ENCODE measurements at regions not wholly inside any gene's neighbourhood (a gene's known extent, or its start where the extent isn't known, plus 50 kb on each side); places are given as distances from the start of the nearest gene placed in this dataset.
A peak's percentile ranks its signal among the peaks of the same experiment; 100 is the strongest.

DNA sequence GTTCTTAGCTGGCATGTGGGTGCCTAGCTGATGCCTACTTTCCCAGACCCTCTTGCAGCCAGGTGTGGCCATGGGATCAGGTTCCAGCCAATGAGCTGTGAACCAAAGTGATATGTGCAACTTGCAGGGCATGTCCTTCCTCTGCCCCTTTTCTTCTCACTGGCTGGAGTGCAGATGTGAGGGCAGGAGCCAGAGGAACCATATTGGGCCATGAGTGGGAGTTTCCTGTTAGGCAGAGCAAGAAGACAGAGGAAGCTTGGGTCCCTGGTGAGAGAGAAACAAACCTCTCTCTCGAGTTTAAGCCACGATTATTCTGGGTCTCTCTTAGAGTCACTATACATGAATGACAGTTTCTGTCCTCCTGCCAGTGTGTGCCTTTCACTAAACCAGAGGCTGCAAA lies 120.4 kb upstream of the STX18 start:
- no peak for DNase-seq (ENCODE audit: low read depth)
- TF ChIP-seq, protein P1, sequence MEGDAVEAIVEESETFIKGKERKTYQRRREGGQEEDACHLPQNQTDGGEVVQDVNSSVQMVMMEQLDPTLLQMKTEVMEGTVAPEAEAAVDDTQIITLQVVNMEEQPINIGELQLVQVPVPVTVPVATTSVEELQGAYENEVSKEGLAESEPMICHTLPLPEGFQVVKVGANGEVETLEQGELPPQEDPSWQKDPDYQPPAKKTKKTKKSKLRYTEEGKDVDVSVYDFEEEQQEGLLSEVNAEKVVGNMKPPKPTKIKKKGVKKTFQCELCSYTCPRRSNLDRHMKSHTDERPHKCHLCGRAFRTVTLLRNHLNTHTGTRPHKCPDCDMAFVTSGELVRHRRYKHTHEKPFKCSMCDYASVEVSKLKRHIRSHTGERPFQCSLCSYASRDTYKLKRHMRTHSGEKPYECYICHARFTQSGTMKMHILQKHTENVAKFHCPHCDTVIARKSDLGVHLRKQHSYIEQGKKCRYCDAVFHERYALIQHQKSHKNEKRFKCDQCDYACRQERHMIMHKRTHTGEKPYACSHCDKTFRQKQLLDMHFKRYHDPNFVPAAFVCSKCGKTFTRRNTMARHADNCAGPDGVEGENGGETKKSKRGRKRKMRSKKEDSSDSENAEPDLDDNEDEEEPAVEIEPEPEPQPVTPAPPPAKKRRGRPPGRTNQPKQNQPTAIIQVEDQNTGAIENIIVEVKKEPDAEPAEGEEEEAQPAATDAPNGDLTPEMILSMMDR (IDR thresholded peaks at IDR 0.05; ENCODE audit: insufficient read depth, low read depth, low read length, missing control alignments): no peak
- H3K4me3 ChIP-seq (ENCODE audit: low read length): no peak overlapping the region

DNA sequence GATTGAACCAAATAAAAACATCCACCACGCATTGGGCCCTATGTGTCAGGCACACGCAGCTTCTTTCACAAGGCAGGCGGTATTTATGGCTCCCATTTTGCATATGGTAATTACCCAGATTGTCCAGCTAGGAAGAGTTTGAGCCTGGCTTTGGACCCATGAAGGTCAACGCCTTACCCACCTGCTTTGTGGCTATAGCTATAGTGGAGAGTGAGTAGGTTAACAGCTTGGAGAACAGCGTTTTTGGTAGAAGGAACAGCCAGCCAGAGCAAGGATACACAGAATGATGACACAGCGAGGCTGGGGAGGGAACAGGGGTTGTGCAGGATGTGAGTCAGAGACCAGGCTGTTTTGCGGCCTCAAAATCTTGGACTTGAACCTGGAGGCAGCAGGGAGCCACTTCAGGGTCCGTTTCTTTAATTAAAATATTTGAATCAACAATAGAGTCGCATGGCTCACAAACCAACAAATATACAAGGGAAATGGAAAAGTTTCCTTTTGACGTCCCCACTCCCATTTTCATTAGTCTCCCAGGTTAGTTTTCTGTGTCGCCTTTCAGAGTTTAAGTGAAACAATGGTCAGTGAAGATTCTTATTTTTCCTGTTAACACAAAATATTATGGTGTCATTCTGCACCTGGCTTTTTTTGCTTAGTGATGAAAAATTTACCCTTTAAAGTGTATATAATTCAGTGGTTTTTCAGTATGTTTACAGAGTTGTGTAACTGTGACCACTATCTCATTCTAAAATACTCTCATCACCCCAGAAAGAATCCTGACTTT lies 118.2 kb upstream of the STX18 start:
- H3K4me3 ChIP-seq (ENCODE audit: low read length): no peak overlapping the region
- TF ChIP-seq, protein P1 (IDR thresholded peaks at IDR 0.05; ENCODE audit: insufficient read depth, low read depth, low read length, missing control alignments): no peak
- peak; percentile 84 for DNase-seq (ENCODE audit: low read depth)

DNA sequence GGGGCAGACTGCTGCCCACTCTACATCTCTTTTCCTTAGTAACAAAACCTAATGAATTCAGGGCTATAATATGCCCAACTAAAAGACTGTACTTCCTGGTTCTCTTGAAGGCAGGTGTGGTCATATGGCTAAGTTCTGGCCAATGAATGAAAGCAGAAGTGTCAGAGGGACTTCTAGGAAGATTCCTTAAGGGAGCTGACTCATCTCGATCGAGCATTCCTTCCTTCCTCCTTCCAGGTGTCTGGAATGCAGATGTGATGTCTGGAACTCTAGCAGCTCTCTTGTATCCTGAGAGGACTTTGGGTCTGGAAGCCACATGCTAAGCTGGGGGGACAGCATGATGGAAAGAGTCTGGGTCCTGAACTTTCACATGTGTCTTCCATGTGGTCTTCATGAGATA lies 116.2 kb upstream of the STX18 start:
- H3K4me3 ChIP-seq (ENCODE audit: low read length): no peak overlapping the region
- DNase-seq (ENCODE audit: low read depth): no peak
- TF ChIP-seq, protein P1 (IDR thresholded peaks at IDR 0.05; ENCODE audit: insufficient read depth, low read depth, low read length, missing control alignments): no peak

DNA sequence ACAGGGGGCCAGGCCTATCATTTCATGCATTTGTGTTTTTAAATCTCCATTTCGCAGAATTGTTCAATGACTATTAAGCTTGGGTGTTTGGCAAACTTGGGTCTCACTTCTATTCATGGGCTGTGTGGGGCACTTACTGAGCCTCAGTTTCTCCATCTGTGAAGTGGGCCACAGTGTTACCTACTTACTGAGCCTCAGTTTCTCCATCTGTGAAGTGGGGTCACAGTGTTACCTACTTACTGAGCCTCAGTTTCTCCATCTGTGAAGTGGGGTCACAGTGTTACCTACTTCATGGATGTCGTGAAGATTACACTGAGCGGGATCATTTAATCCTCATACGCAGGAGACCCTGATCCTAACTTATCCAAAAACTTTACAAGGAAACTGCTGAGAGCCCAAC lies 115.1 kb upstream of the STX18 start:
- no peak overlapping the region for H3K4me3 ChIP-seq (ENCODE audit: low read length)
- TF ChIP-seq, protein P1 (IDR thresholded peaks at IDR 0.05; ENCODE audit: insufficient read depth, low read depth, low read length, missing control alignments): no peak
- DNase-seq (ENCODE audit: low read depth): no peak

DNA sequence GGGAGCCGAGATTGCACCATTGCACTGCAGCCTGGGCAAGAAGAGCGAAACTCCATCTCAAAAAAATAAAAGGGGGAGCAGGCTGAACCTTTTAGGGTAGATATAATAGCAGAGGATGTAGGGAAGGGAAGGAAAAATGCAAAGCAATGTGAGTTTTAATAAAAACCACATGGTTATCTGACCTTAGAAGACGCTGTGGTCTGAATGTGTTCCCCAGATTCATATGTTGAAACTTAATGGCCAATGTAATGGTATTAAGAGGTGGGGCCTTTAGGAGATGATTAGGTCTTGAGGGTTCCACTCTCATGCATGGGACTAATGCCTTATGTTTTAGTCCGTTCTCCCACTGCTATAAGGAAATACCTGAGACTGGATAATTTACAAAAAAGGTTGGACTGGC lies 114.1 kb upstream of the STX18 start:
- DNase-seq (ENCODE audit: low read depth): no peak

DNA sequence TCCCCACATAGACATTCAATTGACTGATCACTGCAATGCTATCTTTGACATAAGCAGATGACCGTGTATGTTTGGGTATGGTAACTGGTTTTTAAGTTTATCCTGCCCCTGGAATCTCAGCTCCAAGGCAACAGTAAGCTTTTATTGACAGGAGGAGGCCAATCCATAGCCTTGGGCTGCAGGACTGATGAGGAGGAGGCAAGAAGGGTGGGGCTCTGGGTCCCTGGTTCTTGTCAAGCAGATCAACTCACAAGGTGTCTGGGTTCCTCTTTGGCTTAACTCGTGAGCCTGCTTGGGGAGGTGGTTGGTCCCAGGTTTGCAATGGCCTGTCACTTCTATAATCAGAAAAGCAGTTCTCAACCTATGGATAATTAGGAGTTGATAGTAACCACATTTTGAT lies 113.2 kb upstream of the STX18 start:
- no peak for DNase-seq (ENCODE audit: low read depth)
- H3K4me3 ChIP-seq (ENCODE audit: low read length): no peak overlapping the region
- TF ChIP-seq, protein P1 (IDR thresholded peaks at IDR 0.05; ENCODE audit: insufficient read depth, low read depth, low read length, missing control alignments): no peak

More for the DNA sequence above, 114.1 kb upstream of the STX18 start:
- no peak overlapping the region for H3K4me3 ChIP-seq (ENCODE audit: low read length)
- TF ChIP-seq, protein P1 (IDR thresholded peaks at IDR 0.05; ENCODE audit: insufficient read depth, low read depth, low read length, missing control alignments): no peak
